GM12878 (cell line): ENCODE measurements at regions not wholly inside any gene's neighbourhood (a gene's known extent, or its start where the extent isn't known, plus 50 kb on each side); places are given as distances from the start of the nearest gene placed in this dataset.

Source experiments
- ATAC-seq: fragments of 200-7000 bp; cut with Tn5 transposase; 3 replicates; pipeline ENCODE4 v1.9.1; 2020; ENCODE audit warnings: mild to moderate bottlenecking, moderate library complexity
- BruUV-seq: library from RNA; stranded (reverse); fragments of 400-500 nt; replicated peaks from 2 replicates; lab custom pipeline; 2021; lab: Mats Ljungman, UMichigan
- CTCF ChIA-PET: fragments of 300-600 bp; sonication (Branson Sonifier 250); formaldehyde crosslinking; extraction: SDS; loops from one replicate; lab custom pipeline; 2021; ENCODE audit warnings: inconsistent platforms; lab: Yijun Ruan, JAX
- POLR2A ChIA-PET: fragments of 350-600 bp; formaldehyde crosslinking; extraction: SDS; loops from one replicate; lab custom pipeline; 2021; ENCODE audit warnings: inconsistent platforms; lab: Charles Lee
- RAD21 ChIA-PET: fragments of 300-600 bp; sonication (Branson Sonifier 250); formaldehyde crosslinking; loops from one replicate; lab custom pipeline; 2023; ENCODE audit warnings: antibody characterized with exemption; ENCODE audit not compliant: unreplicated experiment; lab: Charles Lee
- SMC1A ChIA-PET: fragments of 300-600 bp; sonication (Branson Sonifier 250); formaldehyde crosslinking; loops from one replicate; lab custom pipeline; 2023; ENCODE audit not compliant: unreplicated experiment, uncharacterized antibody; lab: Charles Lee
- DNase-seq: peaks from one replicate; pipeline ENCODE4 v3.0.0-alpha.2; 2011; ENCODE audit warnings: low read depth, low spot score
- FAIRE-seq: peaks from 3 replicates; lab custom pipeline; 2011; peaks lifted over from hg19 to GRCh38; lab: Jason Lieb, UNC
- H2AFZ ChIP-seq: 2 replicates; pipeline ENCODE4 v1.6.0; 2011; ENCODE audit warnings: low read depth, low read length, control low read depth; ENCODE audit not compliant: control insufficient read depth
- H3K27ac ChIP-seq: 2 replicates; pipeline ENCODE4 v1.5.1; 2011; ENCODE audit warnings: control low read depth; ENCODE audit not compliant: control insufficient read depth, insufficient read depth
- H3K27me3 ChIP-seq, 2 experiments: replicated peaks in 1 of 2; 2 replicates each; pipeline versions ENCODE4 v1.6.0 to v1.6.1; 2011; ENCODE audit warnings: low read length in 1 of 2; ENCODE audit not compliant: control insufficient read depth in 2 of 2, insufficient read depth in 2 of 2
- H3K36me3 ChIP-seq, 2 experiments: 2 replicates each; pipeline ENCODE4 v1.5.1; 2011; ENCODE audit warnings: low read length in 1 of 2; ENCODE audit not compliant: control insufficient read depth in 2 of 2, insufficient read depth in 2 of 2
- H3K4me1 ChIP-seq: 2 replicates; pipeline ENCODE4 v1.6.1; 2011; ENCODE audit warnings: mild to moderate bottlenecking, low read length, moderate library complexity, mixed read lengths; ENCODE audit not compliant: control insufficient read depth, insufficient read depth
- H3K4me2 ChIP-seq: 2 replicates; pipeline ENCODE4 v1.6.0; 2011; ENCODE audit warnings: control low read depth; ENCODE audit not compliant: control insufficient read depth, insufficient read depth
- H3K4me3 ChIP-seq: fragments of 200-600 bp; sonication (generic); 2 replicates; pipeline ENCODE4 v1.5.1; 2016
- H3K79me2 ChIP-seq: 2 replicates; pipeline ENCODE4 v1.6.0; 2011; ENCODE audit warnings: low read length; ENCODE audit not compliant: control insufficient read depth, insufficient read depth
- H3K9ac ChIP-seq: 2 replicates; pipeline ENCODE4 v1.8.0; 2011; ENCODE audit warnings: low read length, control low read depth, mixed read lengths; ENCODE audit not compliant: control insufficient read depth, insufficient read depth
- H3K9me3 ChIP-seq: replicated peaks from 3 replicates; pipeline ENCODE4 v1.5.1; 2011; ENCODE audit warnings: mild to moderate bottlenecking, low read length; ENCODE audit not compliant: control insufficient read depth, insufficient read depth
- H4K20me1 ChIP-seq: 2 replicates; pipeline ENCODE4 v1.6.0; 2011; ENCODE audit not compliant: control insufficient read depth, insufficient read depth
- BCLAF1 ChIP-seq: fragments of 450-650 bp; IDR thresholded peaks from 2 replicates; pipeline ENCODE4 v1.6.1; 2017; ENCODE audit warnings: antibody characterized with exemption, mild to moderate bottlenecking, moderate library complexity
- HCFC1 ChIP-seq: fragments of 150-350 bp; IDR thresholded peaks from 2 replicates; pipeline ENCODE4 v1.6.1; 2014; ENCODE audit warnings: low read length
- MTA3 ChIP-seq: IDR thresholded peaks from 2 replicates; pipeline ENCODE4 v1.6.1; 2012; ENCODE audit warnings: low read length, inconsistent platforms, borderline replicate concordance
- MYC ChIP-seq: IDR thresholded peaks from 2 replicates; pipeline ENCODE4 v1.6.1; 2011; ENCODE audit warnings: mild to moderate bottlenecking, low read length, moderate library complexity, inconsistent platforms; ENCODE audit not compliant: insufficient read depth, insufficient replicate concordance, insufficient read length, severe bottlenecking
- PAX5 ChIP-seq: IDR thresholded peaks from 2 replicates; pipeline ENCODE4 v1.6.1; 2011; ENCODE audit warnings: low read depth, low read length, borderline replicate concordance
- STAT3 ChIP-seq: IDR thresholded peaks from 2 replicates; pipeline ENCODE4 v1.6.1; 2011; ENCODE audit warnings: low read depth, low read length, improper control_type of control experiment
- WGBS: methylation state at CpG from one replicate; pipeline ENCODE4 v1.1.6; 2016; ENCODE audit warnings: low lambda C conversion rate; ENCODE audit not compliant: insufficient replicate concordance, insufficient coverage; ENCODE audit errors: missing lambda C conversion rate; 5-methylcytosine and 5-hydroxymethylcytosine counted together
- in situ Hi-C: fragments of 300-500 bp; cut with MboI; formaldehyde crosslinking; loops from 9 replicates; pipeline ENCODE4 v1.14.3; 2018; ENCODE audit warnings: mixed read lengths
- intact Hi-C: fragments of 100-400 bp; cut with micrococcal nuclease; formaldehyde crosslinking; loops from one replicate; pipeline ENCODE4 v1.14.2; 2022; ENCODE audit not compliant: unreplicated experiment

GRCh38 chr5:145117285-145117684, 717.9 kb downstream of the PRELID2 start:
- ChIA-PET CTCF (interaction anchor here (0.9 kb wide), 1 partner anchor 17 kb away, joined by 3 read pairs; no protein-coding TSS in a partner anchor), POLR2A (no interaction called here), RAD21 (no interaction called here), SMC1A (interaction anchor here (1.0 kb wide), 1 partner anchor 10 kb away, joined by 4 read pairs; no protein-coding TSS in a partner anchor)
- WGBS, result 22% methylated on average over 4 of the region's 4 CpGs
- H4K20me1 ChIP-seq, result no peaks in the 10 kb centered on the region
- no peaks in the 10 kb centered on the region for H3K36me3 ChIP-seq
- no peak overlapping the region for H2AFZ ChIP-seq
- in situ Hi-C loops (no loop called here), intact Hi-C loops (no loop called here)
- H3K4me3 ChIP-seq, result no peak overlapping the region
- TF ChIP-seq MYC (no peak), MTA3 (no peak), PAX5 (no peak), BCLAF1 (no peak), STAT3 (no peak), HCFC1 (no peak)
- no peak overlapping the region for H3K9ac ChIP-seq
- no peaks in the 10 kb centered on the region for H3K9me3 ChIP-seq
- no peaks in the 10 kb centered on the region for H3K27me3 ChIP-seq
- no TSS peak for BruUV-seq
- FAIRE-seq, result no peak
- H3K27ac ChIP-seq, result no peak overlapping the region
- H3K4me2 ChIP-seq, result no peak overlapping the region
- DNase-seq, result no peak
- no peaks in the 10 kb centered on the region for H3K4me1 ChIP-seq
- no peaks in the 10 kb centered on the region for H3K79me2 ChIP-seq
- no peak for ATAC-seq
